Endothelial cell of umbilical vein (primary cell): ENCODE measurements at regions not wholly inside any gene's neighbourhood (a gene's known extent, or its start where the extent isn't known, plus 50 kb on each side); places are given as distances from the start of the nearest gene placed in this dataset.

ENCODE experiments used
- BruUV-seq: library from RNA; stranded (reverse); fragments of 400-500 nt; replicated peaks from 2 replicates; lab custom pipeline; 2021; lab: Mats Ljungman, UMichigan
- CTCF ChIA-PET: fragments of 300-600, 350-600 bp; sonication (Branson Sonifier 250); formaldehyde crosslinking; loops from one replicate; lab custom pipeline; 2021; ENCODE audit warnings: antibody characterized with exemption, inconsistent platforms; lab: Charles Lee
- POLR2A ChIA-PET: fragments of 300-600, 350-600 bp; sonication (Branson Sonifier 250); formaldehyde crosslinking; loops from one replicate; lab custom pipeline; 2021; ENCODE audit warnings: antibody characterized with exemption, inconsistent platforms; lab: Charles Lee
- DNase-seq: peaks from one replicate; pipeline ENCODE4 v3.0.0-alpha.2; 2011; ENCODE audit warnings: low read depth, low spot score
- FAIRE-seq: peaks from 2 replicates; lab custom pipeline; 2011; peaks lifted over from hg19 to GRCh38; lab: Jason Lieb, UNC
- H2AFZ ChIP-seq: 2 replicates; pipeline ENCODE4 v1.6.0; 2012; ENCODE audit warnings: low read depth, low read length, control low read depth, inconsistent platforms
- H3K27ac ChIP-seq: 2 replicates; pipeline ENCODE4 v1.5.1; 2011; ENCODE audit warnings: low read depth, mild to moderate bottlenecking, control low read depth, low read length, moderate library complexity; ENCODE audit not compliant: insufficient read depth
- H3K27me3 ChIP-seq, 2 experiments: 2 replicates each; pipeline versions ENCODE4 v1.6.0 to v1.6.1; 2011; ENCODE audit warnings: low read length in 2 of 2, mixed read lengths in 1 of 2; ENCODE audit not compliant: control insufficient read depth in 2 of 2, insufficient read depth in 2 of 2
- H3K36me3 ChIP-seq, 2 experiments: 2 replicates in 1 of 2; 3 replicates in 1 of 2; pipeline ENCODE4 v1.5.1; 2011; ENCODE audit warnings: low read length in 2 of 2, mild to moderate bottlenecking in 1 of 2, moderate library complexity in 1 of 2; ENCODE audit not compliant: control insufficient read depth in 2 of 2, insufficient read depth in 2 of 2; ENCODE audit errors: extremely low read depth in 1 of 2
- H3K4me1 ChIP-seq: 3 replicates; pipeline ENCODE4 v1.5.1; 2011; ENCODE audit warnings: mild to moderate bottlenecking, low read length; ENCODE audit not compliant: control insufficient read depth, insufficient read depth; ENCODE audit errors: extremely low read depth
- H3K4me2 ChIP-seq: 2 replicates; pipeline ENCODE4 v1.6.1; 2011; ENCODE audit warnings: low read length, control low read depth, mixed read lengths; ENCODE audit not compliant: insufficient read depth
- H3K4me3 ChIP-seq, 3 experiments: fragments of 200-600 bp in 1 of 3; sonication (generic), shearing (Covaris generic) in 1 of 3; replicated peaks in 1 of 3; 2 replicates each; pipeline ENCODE4 v1.5.1; 2011 to 2016; ENCODE audit warnings: control low read depth in 3 of 3, low read length in 3 of 3, mild to moderate bottlenecking in 2 of 3, inconsistent platforms in 1 of 3, low read depth in 1 of 3, moderate library complexity in 1 of 3; ENCODE audit not compliant: insufficient read depth in 1 of 3
- H3K79me2 ChIP-seq: 2 replicates; pipeline ENCODE4 v1.6.0; 2012; ENCODE audit warnings: low read length, inconsistent platforms; ENCODE audit not compliant: control insufficient read depth, insufficient read depth
- H3K9ac ChIP-seq: replicated peaks from 2 replicates; pipeline ENCODE3; 2011; ENCODE audit warnings: low read length, control low read depth; ENCODE audit not compliant: insufficient read depth; ENCODE audit errors: extremely low read depth
- H3K9me1 ChIP-seq: replicated peaks from 3 replicates; pipeline ENCODE4 v1.6.0; 2011; ENCODE audit warnings: mild to moderate bottlenecking, low read length; ENCODE audit not compliant: control insufficient read depth, insufficient read depth; ENCODE audit errors: extremely low read depth
- H3K9me3 ChIP-seq: replicated peaks from 2 replicates; pipeline ENCODE4 v1.5.1; 2012; ENCODE audit warnings: low read length, inconsistent platforms; ENCODE audit not compliant: control insufficient read depth, insufficient read depth
- H4K20me1 ChIP-seq: replicated peaks from 2 replicates; pipeline ENCODE3; 2011; ENCODE audit warnings: mild to moderate bottlenecking, low read length; ENCODE audit not compliant: control insufficient read depth, insufficient read depth; ENCODE audit errors: extremely low read depth
- EZH2 ChIP-seq: IDR thresholded peaks from 2 replicates; pipeline ENCODE4 v1.6.1; 2012; ENCODE audit warnings: borderline replicate concordance, low read depth, mild to moderate bottlenecking, moderate library complexity, low read length, inconsistent platforms; ENCODE audit not compliant: severe bottlenecking
- FOS ChIP-seq: IDR thresholded peaks from 2 replicates; pipeline ENCODE4 v1.6.1; 2011; ENCODE audit warnings: mild to moderate bottlenecking, low read length, moderate library complexity, borderline replicate concordance; ENCODE audit not compliant: insufficient read depth
- GATA2 ChIP-seq: IDR thresholded peaks from 2 replicates; pipeline ENCODE4 v1.7.0; 2011; ENCODE audit warnings: low read depth, mild to moderate bottlenecking, moderate library complexity, mixed read lengths, low read length; ENCODE audit not compliant: insufficient read length, insufficient read depth
- JUN ChIP-seq: IDR thresholded peaks from 2 replicates; pipeline ENCODE4 v1.6.1; 2011; ENCODE audit warnings: borderline replicate concordance, low read depth; ENCODE audit not compliant: insufficient read length, insufficient read depth
- MYC ChIP-seq: IDR thresholded peaks from one replicate; pipeline ENCODE4 v1.6.1; 2011; ENCODE audit warnings: mild to moderate bottlenecking, low read depth, low read length
- POLR2A ChIP-seq: IDR thresholded peaks from 2 replicates; pipeline ENCODE4 v1.6.1; 2012; ENCODE audit warnings: low read depth, mild to moderate bottlenecking, control low read depth, low read length
- POLR2AphosphoS5 ChIP-seq: IDR thresholded peaks from 2 replicates; pipeline ENCODE4 v1.6.1; 2012; ENCODE audit warnings: low read depth, mild to moderate bottlenecking, control low read depth, low read length, moderate library complexity; ENCODE audit not compliant: insufficient read depth
- dilution Hi-C: fragments of 300-500 bp; cut with MboI; formaldehyde crosslinking; loops from one replicate; pipeline ENCODE4 v1.15.0; 2019; ENCODE audit warnings: low sequenced_read_pairs; ENCODE audit not compliant: extremely low pct_ligation_motif_present
- intact Hi-C: fragments of 100-400 bp; cut with micrococcal nuclease; formaldehyde crosslinking; loops from one replicate; pipeline ENCODE4 v1.10.0; 2022
- TF ChIP-seq, protein P1 (sequence below): IDR thresholded peaks from 2 replicates; pipeline ENCODE4 v1.6.1; 2011; ENCODE audit not compliant: insufficient read depth, insufficient read length
- TF ChIP-seq, protein P2 (sequence below), 2 donors: IDR thresholded peaks; 1 replicate in 1 of 2; 2 replicates in 1 of 2; pipeline ENCODE4 v1.5.1; 2011; ENCODE audit warnings: low read length in 2 of 2, mild to moderate bottlenecking in 2 of 2, moderate library complexity in 2 of 2, control low read depth in 1 of 2, inconsistent platforms in 1 of 2, low read depth in 1 of 2; ENCODE audit not compliant: insufficient read depth in 1 of 2; ENCODE audit errors: extremely low read depth in 1 of 2

DNA sequence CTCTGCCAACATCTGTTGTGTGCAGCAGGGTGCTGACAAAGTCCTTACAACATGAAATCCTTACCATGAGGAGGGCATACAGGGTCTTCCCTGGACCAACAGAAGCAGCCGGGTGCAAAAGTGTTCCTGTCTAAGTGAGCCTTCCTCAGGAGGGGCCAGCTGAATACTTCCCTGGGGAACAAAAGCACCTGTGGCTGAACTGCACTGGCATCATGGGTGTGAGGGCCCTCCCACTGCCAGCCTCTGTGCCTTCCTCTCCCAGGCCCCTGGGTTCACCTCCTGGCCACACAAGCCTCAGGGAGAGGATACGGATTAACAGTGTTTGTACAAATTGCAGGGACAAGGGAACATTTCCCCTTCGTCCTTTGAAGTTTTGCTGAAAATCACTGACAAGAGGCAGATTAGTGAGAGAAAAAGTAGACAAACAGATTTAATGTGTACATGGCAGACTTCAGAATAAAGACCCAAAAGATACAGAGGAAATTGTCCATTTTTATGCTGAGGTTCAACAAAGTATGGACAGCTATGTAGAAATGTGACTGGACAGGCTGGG lies 91.0 kb upstream of the PPM1J start:
- TF ChIP-seq MYC (no peak), EZH2 (no peak), JUN (no peak), GATA2 (no peak), POLR2A (no peak), POLR2AphosphoS5 (no peak), FOS (no peak)
- TF ChIP-seq, protein P1, sequence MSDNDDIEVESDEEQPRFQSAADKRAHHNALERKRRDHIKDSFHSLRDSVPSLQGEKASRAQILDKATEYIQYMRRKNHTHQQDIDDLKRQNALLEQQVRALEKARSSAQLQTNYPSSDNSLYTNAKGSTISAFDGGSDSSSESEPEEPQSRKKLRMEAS: no peak
- TF ChIP-seq, protein P2, sequence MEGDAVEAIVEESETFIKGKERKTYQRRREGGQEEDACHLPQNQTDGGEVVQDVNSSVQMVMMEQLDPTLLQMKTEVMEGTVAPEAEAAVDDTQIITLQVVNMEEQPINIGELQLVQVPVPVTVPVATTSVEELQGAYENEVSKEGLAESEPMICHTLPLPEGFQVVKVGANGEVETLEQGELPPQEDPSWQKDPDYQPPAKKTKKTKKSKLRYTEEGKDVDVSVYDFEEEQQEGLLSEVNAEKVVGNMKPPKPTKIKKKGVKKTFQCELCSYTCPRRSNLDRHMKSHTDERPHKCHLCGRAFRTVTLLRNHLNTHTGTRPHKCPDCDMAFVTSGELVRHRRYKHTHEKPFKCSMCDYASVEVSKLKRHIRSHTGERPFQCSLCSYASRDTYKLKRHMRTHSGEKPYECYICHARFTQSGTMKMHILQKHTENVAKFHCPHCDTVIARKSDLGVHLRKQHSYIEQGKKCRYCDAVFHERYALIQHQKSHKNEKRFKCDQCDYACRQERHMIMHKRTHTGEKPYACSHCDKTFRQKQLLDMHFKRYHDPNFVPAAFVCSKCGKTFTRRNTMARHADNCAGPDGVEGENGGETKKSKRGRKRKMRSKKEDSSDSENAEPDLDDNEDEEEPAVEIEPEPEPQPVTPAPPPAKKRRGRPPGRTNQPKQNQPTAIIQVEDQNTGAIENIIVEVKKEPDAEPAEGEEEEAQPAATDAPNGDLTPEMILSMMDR (IDR thresholded peaks at IDR 0.05; ENCODE audit: extremely low read depth in 1 of 2, insufficient read depth in 1 of 2, low read depth in 1 of 2, low read length in 2 of 2): no peak
- no peaks in the 10 kb centered on the region for H3K79me2 ChIP-seq
- intact Hi-C loops (no loop called here), dilution Hi-C loops (no loop called here)
- H3K9me3 ChIP-seq: no peaks in the 10 kb centered on the region
- BruUV-seq: no TSS peak
- H3K27ac ChIP-seq: no peak overlapping the region
- ChIA-PET CTCF (interaction anchor here (0.9 to 13.5 kb wide), 8 partner anchors 9 to 507 kb away, joined by 3 to 441 read pairs (median 8); partner anchors contain the start of genes LRIG2 and PPM1J), POLR2A (no interaction called here)
- H3K27me3 ChIP-seq: no peaks in the 10 kb centered on the region
- no peak overlapping the region for H3K4me3 ChIP-seq
- H3K9me1 ChIP-seq: no peaks in the 10 kb centered on the region
- H2AFZ ChIP-seq: no peak overlapping the region
- DNase-seq (no peak), FAIRE-seq (no peak)
- no peak overlapping the region for H3K4me2 ChIP-seq
- no peaks in the 10 kb centered on the region for H3K36me3 ChIP-seq
- no peak overlapping the region for H3K9ac ChIP-seq
- no peaks in the 10 kb centered on the region for H4K20me1 ChIP-seq
- peaks cover 3% of the 10 kb centered on the region for H3K4me1 ChIP-seq
